ENCODE measurements at regions not wholly inside any gene's neighbourhood (a gene's known extent, or its start where the extent isn't known, plus 50 kb on each side); places are given as distances from the start of the nearest gene placed in this dataset.

DNA sequence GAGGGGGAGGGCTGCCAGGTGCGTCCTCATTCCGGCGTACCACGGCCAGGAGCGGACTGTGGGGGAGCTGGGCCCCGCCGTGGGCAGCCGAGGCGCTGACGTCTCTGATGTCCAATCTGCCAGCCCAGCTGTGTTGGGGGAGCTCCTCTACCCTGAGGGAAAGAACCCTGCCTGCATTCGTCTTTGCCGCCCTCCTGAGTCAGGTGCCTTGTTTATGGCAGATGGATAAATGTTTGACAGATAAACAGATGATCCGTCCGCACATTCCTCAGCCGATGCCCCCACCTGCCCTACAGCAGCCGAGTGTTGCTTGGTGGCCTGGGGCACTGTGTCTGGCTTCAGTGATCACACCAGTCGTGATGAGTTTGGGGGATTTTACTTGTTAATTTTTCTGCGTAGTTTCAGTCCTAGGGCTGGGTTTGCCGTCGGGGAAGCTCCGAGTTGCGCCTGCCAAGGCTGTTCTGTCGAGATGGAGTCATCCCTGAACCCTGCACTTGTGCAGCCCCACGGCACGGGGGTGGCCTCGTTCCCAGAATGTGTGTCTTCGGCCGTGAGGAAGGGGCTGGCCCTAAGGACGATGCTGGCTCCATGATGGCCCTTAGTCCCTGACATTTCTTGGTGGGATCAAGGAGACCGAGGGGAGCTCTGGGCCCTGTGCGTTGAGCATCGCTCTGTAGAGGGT is 1083.9 kb downstream of the BRD1 start:
- TF ChIP-seq, protein P1, sequence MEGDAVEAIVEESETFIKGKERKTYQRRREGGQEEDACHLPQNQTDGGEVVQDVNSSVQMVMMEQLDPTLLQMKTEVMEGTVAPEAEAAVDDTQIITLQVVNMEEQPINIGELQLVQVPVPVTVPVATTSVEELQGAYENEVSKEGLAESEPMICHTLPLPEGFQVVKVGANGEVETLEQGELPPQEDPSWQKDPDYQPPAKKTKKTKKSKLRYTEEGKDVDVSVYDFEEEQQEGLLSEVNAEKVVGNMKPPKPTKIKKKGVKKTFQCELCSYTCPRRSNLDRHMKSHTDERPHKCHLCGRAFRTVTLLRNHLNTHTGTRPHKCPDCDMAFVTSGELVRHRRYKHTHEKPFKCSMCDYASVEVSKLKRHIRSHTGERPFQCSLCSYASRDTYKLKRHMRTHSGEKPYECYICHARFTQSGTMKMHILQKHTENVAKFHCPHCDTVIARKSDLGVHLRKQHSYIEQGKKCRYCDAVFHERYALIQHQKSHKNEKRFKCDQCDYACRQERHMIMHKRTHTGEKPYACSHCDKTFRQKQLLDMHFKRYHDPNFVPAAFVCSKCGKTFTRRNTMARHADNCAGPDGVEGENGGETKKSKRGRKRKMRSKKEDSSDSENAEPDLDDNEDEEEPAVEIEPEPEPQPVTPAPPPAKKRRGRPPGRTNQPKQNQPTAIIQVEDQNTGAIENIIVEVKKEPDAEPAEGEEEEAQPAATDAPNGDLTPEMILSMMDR (IDR thresholded peaks at IDR 0.05; ENCODE audit: insufficient read depth, low read length, poor library complexity, severe bottlenecking): no peak
- no peak for TF ChIP-seq EZH2phosphoT487 (conservative IDR thresholded peaks at IDR 0.05; ENCODE audit: low read length)
